Neuron (in vitro differentiated cells): ENCODE measurements at regions not wholly inside any gene's neighbourhood (a gene's known extent, or its start where the extent isn't known, plus 50 kb on each side); places are given as distances from the start of the nearest gene placed in this dataset.
"Not testable (repeated sequence)": the region's sequence is repeated elsewhere in the genome, so short reads cannot be mapped to it uniquely, and the experiment has no call there.

Source experiments
- H2AFZ ChIP-seq: one replicate; pipeline ENCODE4 v1.6.1; 2013; ENCODE audit warnings: low read depth, mild to moderate bottlenecking, inconsistent platforms, low read length, moderate library complexity
- H3K27me3 ChIP-seq: one replicate; pipeline ENCODE4 v1.6.1; 2013; ENCODE audit warnings: low read length; ENCODE audit not compliant: insufficient read depth
- H3K36me3 ChIP-seq: one replicate; pipeline ENCODE4 v1.6.1; 2013; ENCODE audit warnings: low read length; ENCODE audit not compliant: insufficient read depth
- H3K4me1 ChIP-seq: one replicate; pipeline ENCODE4 v1.6.1; 2013; ENCODE audit warnings: low read length; ENCODE audit not compliant: insufficient read depth
- H3K4me3 ChIP-seq: 2 replicates; pipeline ENCODE4 v1.5.1; 2013; ENCODE audit warnings: mild to moderate bottlenecking, low read length, moderate library complexity
- H3K9me3 ChIP-seq: one replicate; pipeline ENCODE4 v1.6.1; 2013; ENCODE audit warnings: low read length

DNA sequence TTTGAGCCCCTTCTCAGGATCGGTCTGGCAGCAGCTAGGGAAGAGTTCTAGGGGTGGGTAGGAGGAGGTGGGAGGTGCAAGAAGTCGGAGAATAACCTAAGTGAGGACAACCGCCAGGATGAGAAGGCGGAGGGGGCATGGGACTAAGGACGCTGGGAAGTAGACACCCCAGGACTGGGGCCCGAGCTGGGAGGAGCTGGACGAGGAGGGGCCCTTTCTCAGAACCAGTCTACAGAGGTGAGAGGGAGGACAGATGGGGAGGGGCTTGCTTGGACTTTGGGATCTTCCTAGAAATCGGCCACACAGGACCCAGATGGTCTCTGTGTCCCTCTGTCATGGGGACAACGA, 90.0 kb upstream of the MYL10 start:
- Histone ChIP-seq H3K27me3 (peaks cover 7% of the 10 kb centered on the region), H3K4me1 (no peaks in the 10 kb centered on the region), H3K4me3 (no peak overlapping the region), H3K36me3 (no peaks in the 10 kb centered on the region), H2AFZ (no peak overlapping the region), H3K9me3 (no peaks in the 10 kb centered on the region)

DNA sequence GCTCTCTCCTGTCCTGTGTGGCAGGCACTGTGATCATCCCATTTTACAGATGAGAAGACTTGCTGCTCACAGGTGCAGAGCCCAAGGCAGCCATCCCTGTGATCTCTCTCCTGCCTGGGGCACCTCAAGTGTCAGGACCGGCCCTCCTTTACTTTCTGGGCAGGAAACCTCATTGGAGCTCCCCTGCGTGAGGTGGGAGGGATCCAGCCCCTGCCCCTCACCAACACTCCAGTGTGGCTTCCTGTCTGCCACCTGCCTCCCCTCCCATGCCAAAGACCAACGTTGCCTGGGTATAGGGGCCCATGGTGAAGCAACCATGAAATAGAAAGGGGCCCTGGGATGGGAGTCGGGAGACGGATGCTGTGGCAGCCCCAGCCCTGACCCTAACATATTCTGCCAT, 91.2 kb upstream of the MYL10 start:
- Histone ChIP-seq H3K36me3 (no peaks in the 10 kb centered on the region), H3K4me3 (no peak overlapping the region)

DNA sequence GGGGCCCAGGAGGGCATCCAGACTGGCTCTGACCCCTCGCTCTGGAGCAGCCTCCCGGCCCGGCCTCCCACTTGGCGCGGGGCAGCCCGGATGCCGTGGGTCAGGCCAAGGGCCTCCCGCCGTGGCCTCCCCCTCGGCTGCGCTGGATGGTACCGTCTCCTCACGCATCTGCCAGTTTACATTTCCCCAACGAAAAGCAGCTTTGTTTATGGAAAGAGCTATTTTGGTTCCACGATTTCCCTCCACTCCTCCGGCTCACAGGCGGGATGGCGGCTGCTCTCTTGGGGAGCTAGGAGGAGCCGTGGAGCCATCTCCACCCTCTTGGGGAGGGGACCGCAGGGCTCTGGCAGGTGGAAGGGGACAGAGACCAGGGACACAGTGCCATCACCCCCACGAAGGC, 93.2 kb upstream of the MYL10 start:
- no peaks in the 10 kb centered on the region for H3K4me1 ChIP-seq
- no peak overlapping the region for H2AFZ ChIP-seq

More for the DNA sequence above, 91.2 kb upstream of the MYL10 start:
- H2AFZ ChIP-seq: no peak overlapping the region
- peaks cover 7% of the 10 kb centered on the region for H3K27me3 ChIP-seq
- H3K4me1 ChIP-seq: no peaks in the 10 kb centered on the region
- no peaks in the 10 kb centered on the region for H3K9me3 ChIP-seq

DNA sequence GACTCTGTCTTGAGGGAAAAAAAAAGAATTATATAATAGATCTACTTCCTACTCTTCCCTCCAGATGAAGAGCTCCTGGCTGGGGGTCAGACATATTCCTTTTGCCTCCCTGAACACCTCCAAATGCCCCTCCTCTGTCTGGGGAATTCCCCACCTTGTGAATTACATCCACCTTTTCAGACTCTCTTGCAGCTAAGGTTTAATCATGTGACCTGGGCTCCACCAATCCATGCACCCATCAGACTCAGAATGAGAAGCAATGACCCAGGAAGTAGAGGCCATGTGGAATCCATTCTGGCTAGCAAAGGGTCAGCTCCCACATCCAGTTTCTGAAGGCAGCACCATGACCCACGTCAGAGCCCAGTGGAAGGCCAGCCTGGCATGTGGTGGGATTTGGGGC, 93.6 kb upstream of the CUX1 start:
- no peak overlapping the region for H3K4me3 ChIP-seq
- no peaks in the 10 kb centered on the region for H3K27me3 ChIP-seq
- no peak overlapping the region for H2AFZ ChIP-seq
- H3K4me1 ChIP-seq: no peaks in the 10 kb centered on the region
- H3K9me3 ChIP-seq: no peaks in the 10 kb centered on the region
- no peaks in the 10 kb centered on the region for H3K36me3 ChIP-seq

More for the DNA sequence above, 93.2 kb upstream of the MYL10 start:
- Histone ChIP-seq H3K36me3 (no peaks in the 10 kb centered on the region), H3K27me3 (peaks cover 7% of the 10 kb centered on the region), H3K9me3 (no peaks in the 10 kb centered on the region), H3K4me3 (no peak overlapping the region)

DNA sequence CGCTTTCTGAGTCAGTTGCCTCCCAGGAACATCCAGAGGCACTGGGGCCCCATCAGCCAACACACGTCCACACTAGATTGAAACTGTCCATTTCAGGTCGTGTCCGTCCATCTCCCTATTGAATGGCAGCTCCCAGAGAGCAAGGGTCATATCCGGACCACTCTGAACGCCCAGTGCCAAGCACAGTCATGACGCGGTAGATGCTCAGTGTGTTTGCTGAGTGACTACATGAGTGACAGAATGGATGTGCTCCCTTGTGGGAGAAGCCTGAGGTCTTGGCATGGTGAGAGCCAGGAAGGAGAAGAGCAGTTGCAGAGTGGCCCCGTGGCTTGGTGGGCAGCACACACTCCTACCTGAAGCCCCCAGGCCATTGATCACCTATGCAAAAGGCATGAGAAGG, 92.5 kb upstream of the CUX1 start:
- no peaks in the 10 kb centered on the region for H3K9me3 ChIP-seq
- no peaks in the 10 kb centered on the region for H3K27me3 ChIP-seq
- H3K36me3 ChIP-seq: no peaks in the 10 kb centered on the region
- H3K4me1 ChIP-seq: no peaks in the 10 kb centered on the region
- no peak overlapping the region for H2AFZ ChIP-seq
- H3K4me3 ChIP-seq: no peak overlapping the region

DNA sequence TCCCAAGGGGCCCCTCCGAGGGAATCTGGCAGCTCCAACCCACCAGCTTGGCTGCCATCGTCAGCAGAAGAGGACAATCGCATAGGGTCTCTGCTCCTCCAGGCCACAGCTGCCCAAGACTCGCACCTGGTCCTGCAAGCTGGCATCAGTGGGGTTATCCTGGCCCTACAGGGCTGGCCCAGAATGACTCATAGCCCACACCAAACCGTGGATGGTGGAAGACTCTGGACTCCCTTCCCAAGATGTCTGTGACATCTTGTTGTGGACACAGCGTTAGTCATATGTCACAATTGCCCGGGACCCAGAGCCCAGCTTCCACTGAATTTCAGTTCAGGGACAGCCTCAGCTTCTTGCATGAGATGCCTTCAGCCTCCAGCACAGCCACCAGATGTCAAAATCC, 91.5 kb upstream of the CUX1 start:
- Histone ChIP-seq H3K9me3 (no peaks in the 10 kb centered on the region), H3K27me3 (no peaks in the 10 kb centered on the region), H3K36me3 (no peaks in the 10 kb centered on the region), H3K4me3 (no peak overlapping the region), H3K4me1 (no peaks in the 10 kb centered on the region), H2AFZ (no peak overlapping the region)

DNA sequence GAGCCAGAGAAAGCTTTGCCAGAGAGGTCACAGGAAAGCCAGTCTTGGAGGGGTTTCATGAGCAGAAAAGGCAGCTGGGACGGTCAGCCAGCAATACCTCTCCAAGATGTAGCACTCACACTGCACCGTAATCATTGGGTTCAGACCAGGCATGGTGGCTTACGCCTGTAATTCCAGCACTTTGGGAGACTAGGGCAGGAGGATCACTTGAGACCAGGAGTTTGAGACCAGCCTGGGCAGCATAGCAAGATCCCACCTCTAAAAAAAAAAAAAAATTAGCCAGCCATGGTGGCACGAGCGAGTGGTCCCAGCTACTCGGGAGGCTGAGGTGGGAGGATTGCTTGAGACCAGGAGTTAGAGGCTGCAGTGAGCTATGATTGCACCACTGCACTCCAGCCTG, 90.2 kb upstream of the CUX1 start:
- Histone ChIP-seq H3K27me3 (peaks cover 2% of the 10 kb centered on the region), H3K9me3 (no peaks in the 10 kb centered on the region), H3K4me1 (no peaks in the 10 kb centered on the region), H3K36me3 (no peaks in the 10 kb centered on the region), H2AFZ (no peak overlapping the region), H3K4me3 (no peak overlapping the region)

DNA sequence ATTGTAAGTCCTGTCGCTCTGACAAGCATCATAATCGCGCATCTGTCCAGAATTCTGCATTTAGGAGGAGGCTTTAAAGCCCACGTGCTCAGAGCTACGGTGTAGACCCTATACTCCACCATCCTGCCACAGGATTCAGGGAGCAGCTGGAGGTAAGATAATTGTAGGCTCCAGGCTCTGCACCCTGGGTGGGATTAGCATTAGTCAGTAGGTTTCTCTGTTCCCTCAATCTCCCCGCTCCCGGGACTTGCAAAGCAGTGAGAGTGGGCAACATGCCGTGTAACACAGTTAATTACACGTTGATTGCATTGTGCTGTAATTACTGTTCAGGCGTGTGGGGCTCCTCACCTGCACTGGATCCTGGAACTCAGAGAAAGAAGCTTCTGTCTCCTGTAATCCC, 89.3 kb upstream of the CUX1 start:
- H3K9me3 ChIP-seq: no peaks in the 10 kb centered on the region
- H3K27me3 ChIP-seq: peaks cover 2% of the 10 kb centered on the region
- H3K36me3 ChIP-seq: no peaks in the 10 kb centered on the region
- H2AFZ ChIP-seq: no peak overlapping the region
- H3K4me1 ChIP-seq: no peaks in the 10 kb centered on the region
- H3K4me3 ChIP-seq: no peak overlapping the region

DNA sequence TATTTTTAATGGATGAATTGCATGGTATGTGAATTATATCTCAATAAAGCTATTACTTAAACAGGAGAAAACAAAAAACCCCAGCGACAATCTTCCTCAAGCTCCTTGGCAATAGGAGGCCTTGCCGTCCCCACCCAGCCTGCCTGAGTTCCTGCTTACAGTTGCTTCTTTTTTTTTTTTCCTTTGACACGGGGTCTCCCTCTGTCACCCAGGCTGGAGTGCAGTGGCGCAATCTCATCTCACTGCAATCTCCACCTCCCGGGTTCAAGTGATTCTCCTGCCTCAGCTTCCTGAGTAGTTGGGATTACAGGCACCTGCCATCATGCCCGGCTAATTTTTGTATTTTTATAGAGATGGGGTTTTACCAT, 88.6 kb upstream of the CUX1 start:
- not testable (repeated sequence) for H3K4me3 ChIP-seq, H3K4me1 ChIP-seq, H2AFZ ChIP-seq, H3K9me3 ChIP-seq, H3K27me3 ChIP-seq, H3K36me3 ChIP-seq

DNA sequence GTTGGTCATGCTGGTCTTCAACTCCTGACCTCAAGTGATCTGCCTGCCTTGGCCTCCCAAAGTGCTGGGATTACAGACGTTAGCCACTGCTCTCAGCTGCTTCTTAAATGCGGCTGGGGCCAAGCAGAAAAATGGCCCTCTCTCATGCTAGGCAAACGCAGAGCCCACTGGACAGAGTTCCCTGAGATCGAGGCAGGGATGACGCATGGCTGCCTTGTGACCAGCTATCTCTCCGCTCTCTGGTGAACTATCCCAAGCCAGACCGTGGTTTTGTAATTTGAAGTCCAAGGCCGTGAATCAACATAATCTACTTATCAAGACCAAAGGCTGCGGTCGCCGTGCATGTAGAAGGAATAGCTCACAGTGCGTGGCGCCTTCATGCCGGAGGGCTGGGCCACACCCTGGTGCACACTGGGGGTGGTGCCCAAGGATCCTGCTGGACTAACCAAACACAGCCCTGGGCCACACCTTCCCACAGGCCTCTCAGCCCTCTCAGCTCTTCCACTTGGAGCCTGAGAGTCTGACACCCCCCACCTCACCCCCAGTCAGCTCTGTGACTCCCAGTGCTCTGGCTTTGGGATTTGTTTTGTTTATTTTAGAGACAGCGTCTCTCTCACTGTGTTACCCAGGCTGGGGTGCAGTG, 88.1 kb upstream of the CUX1 start:
- H3K9me3 ChIP-seq: no peaks in the 10 kb centered on the region
- H3K27me3 ChIP-seq: peaks cover 4% of the 10 kb centered on the region
- H3K4me1 ChIP-seq: peaks cover 3% of the 10 kb centered on the region
- H3K36me3 ChIP-seq: no peaks in the 10 kb centered on the region
- no peak overlapping the region for H2AFZ ChIP-seq
- no peak overlapping the region for H3K4me3 ChIP-seq

DNA sequence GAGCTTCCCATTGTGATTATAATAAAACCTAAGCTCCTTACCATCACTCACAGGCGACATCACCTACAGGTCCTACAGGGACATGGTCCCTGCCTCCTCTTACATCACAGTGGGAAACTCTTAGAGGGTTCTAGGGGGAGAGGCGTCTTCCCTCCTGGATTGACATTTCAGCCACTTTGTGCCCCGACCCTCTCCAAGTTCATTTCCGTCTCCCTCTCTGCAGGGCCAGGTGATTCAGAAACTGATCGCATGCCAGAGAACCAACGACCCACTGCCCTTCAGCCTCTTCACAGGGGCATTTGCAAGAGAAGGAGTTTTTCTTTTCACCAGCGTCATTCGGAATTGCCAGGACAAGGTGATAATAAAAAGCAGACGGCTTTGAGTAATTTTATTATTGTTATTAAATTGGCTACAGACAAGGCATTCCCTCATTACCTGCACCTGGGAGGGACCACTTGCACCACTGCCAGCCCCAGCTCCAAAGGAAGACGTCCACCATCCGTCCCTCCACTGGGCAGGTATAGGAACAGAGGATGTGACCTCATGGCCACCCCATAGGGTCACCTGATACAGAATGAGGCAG, 85.8 kb upstream of the CUX1 start:
- Histone ChIP-seq H2AFZ (no peak overlapping the region), H3K4me3 (no peak overlapping the region), H3K9me3 (no peaks in the 10 kb centered on the region), H3K36me3 (no peaks in the 10 kb centered on the region), H3K27me3 (peaks cover 7% of the 10 kb centered on the region), H3K4me1 (peaks cover 3% of the 10 kb centered on the region)

DNA sequence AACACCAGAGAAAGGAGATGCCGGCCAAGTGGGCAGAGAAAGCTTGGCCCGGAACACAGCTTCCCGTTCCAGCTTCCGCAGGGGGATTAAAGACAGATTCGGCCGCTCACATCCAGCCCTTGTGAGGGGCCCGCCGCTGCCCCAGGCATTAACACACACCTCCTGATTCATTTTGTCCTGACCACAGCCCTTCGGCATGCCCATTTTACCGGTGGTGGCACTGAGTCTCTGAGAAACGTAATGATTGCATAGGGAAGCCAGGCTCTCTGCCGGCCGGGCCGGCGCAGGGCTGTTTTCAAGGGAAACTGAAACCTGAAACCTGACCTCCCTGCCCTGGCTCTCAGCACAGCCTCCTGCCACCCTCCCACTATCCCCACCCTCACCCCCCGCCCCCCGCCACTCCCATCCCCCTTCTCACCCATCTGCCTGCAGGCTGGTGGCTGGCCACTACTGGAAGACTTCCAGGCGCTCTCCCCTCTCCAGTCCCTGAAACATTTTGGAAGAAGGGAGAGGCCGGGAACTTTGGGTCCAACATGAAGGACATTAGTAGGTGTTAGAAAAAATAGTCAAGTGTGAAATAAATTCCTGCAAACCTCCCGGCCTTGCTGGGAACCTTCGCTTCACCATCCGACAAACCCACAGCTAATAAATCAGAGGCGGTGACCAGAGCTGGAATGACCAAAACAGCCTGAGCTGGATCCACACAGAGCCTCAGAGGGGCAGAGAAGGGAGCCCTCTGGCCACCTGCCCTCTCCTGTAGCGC, 83.5 kb upstream of the CUX1 start:
- Histone ChIP-seq H3K27me3 (peaks cover 7% of the 10 kb centered on the region), H3K9me3 (no peaks in the 10 kb centered on the region), H3K4me3 (no peak overlapping the region), H3K4me1 (peaks cover 3% of the 10 kb centered on the region), H2AFZ (no peak overlapping the region), H3K36me3 (no peaks in the 10 kb centered on the region)

DNA sequence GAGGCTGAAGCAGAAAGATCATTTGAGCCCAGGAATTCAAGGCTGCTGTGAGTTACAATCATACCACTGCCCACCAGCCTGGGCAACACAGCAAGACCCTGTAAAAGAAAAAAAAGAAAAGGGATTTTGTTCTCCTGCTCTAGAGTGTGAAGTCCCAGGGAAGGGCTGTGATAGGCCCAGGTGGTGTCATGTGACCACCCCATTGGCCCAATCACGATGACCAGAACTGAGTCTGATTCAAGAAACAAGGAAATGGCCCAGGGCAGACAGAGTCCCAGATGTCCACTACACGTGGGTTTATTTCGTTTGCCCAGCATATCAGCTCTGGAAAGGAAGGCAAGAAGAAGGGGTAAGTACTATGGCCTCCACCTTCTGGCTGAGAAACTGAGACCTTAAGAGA, 81.3 kb upstream of the CUX1 start:
- Histone ChIP-seq H3K9me3 (no peaks in the 10 kb centered on the region), H3K36me3 (no peaks in the 10 kb centered on the region), H3K4me3 (no peak overlapping the region), H2AFZ (no peak overlapping the region), H3K27me3 (peaks cover 7% of the 10 kb centered on the region), H3K4me1 (peaks cover 3% of the 10 kb centered on the region)
